ENCODE measurements at regions not wholly inside any gene's neighbourhood (a gene's known extent, or its start where the extent isn't known, plus 50 kb on each side); places are given as distances from the start of the nearest gene placed in this dataset.
A peak's percentile ranks its signal among the peaks of the same experiment; 100 is the strongest.

DNA sequence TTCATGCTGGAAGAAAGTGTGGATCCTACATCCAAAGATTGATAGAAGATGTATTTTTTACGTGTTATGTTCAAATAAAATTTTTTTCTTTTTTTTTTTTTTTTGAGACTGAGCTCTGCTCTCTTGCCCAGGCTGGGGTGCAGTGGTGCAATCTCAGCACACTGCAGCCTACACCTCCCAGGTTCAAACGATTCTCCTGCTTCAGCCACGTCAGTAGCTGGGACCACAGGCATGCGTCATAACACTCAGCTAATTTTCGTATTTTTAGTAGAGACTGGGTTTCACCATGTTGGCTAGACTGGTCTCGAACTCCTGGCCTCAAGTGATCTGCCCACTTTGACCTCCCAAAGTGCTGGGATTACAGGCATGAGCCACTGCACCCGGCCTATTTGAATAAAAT, 65.7 kb downstream of the KLF12 start:
- intact Hi-C loops (cut with micrococcal nuclease), result no loop called here
- H2AFZ ChIP-seq (ENCODE audit: low read length), result no peak overlapping the region
- BruUV-seq (replicated peaks), result no TSS peak
- H3K4me1 ChIP-seq (ENCODE audit: insufficient read depth, low read length), result no peaks in the 10 kb centered on the region
- no peak overlapping the region for H3K4me2 ChIP-seq (ENCODE audit: low read length)
- POLR2A ChIA-PET (ENCODE audit: unreplicated experiment), result no interaction called here
- no peak overlapping the region for H3K9ac ChIP-seq (ENCODE audit: low read length)
- ATAC-seq, result no peak
- CTCF ChIA-PET, result no interaction called here
- no peaks in the 10 kb centered on the region for H3K9me2 ChIP-seq (replicated peaks; ENCODE audit: low read length)
- H3K27me3 ChIP-seq (ENCODE audit: low read length), result no peaks in the 10 kb centered on the region
- no peak for TF ChIP-seq EZH2 (IDR thresholded peaks at IDR 0.05; ENCODE audit: low read length, unreplicated experiment)
- TF ChIP-seq CTCF (conservative IDR thresholded peaks at IDR 0.05; ENCODE audit: low read depth, low read length), result no peak
- TF ChIP-seq EZH2phosphoT487 (IDR thresholded peaks at IDR 0.05; ENCODE audit: borderline replicate concordance, low read length), result no peak
- no peaks in the 10 kb centered on the region for H3K36me3 ChIP-seq (ENCODE audit: low read depth, low read length)
- no peak overlapping the region for H3K27ac ChIP-seq (ENCODE audit: low read length)
- no peak for DNase-seq
- no peak overlapping the region for H3K4me3 ChIP-seq (ENCODE audit: low read length)
- H3K9me3 ChIP-seq (ENCODE audit: low read length), result no peaks in the 10 kb centered on the region
- 0 out of 2 replicates have a peak, but pooled peaks cover 4% of the 10 kb centered on the region for H3K79me2 ChIP-seq (ENCODE audit: low read length)
- H4K20me1 ChIP-seq (ENCODE audit: low read length), result no peaks in the 10 kb centered on the region
- no peaks in the 10 kb centered on the region for H3F3A ChIP-seq (ENCODE audit: low read length, unreplicated experiment)

DNA sequence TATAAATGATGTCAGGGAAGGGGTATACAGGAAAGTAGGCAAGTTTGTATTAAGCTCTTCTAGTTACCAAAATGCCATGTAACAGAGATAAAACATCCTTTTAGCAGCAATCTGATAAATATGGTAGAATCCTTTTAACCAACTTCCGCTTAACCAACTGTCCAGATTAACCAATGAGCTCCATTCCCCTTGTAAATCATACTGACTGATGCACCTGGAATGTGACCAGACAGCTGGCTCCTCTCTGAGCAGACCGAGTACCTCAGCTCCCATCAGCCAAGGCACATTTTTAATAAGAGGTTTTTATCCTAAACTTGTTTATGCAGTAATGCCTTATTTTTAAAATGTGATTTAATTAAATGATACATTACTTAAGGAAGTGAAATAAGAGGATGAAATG, 66.4 kb downstream of the KLF12 start:
- BruUV-seq (replicated peaks), result no TSS peak
- Histone ChIP-seq H3K27ac (ENCODE audit: low read length) (no peak overlapping the region), H4K20me1 (ENCODE audit: low read length) (no peaks in the 10 kb centered on the region), H3K4me3 (ENCODE audit: low read length) (no peak overlapping the region), H3K4me2 (ENCODE audit: low read length) (no peak overlapping the region), H3K9me3 (ENCODE audit: low read length) (no peaks in the 10 kb centered on the region), H3K9me2 (replicated peaks; ENCODE audit: low read length) (no peaks in the 10 kb centered on the region), H3F3A (ENCODE audit: low read length, unreplicated experiment) (no peaks in the 10 kb centered on the region), H3K27me3 (ENCODE audit: low read length) (no peaks in the 10 kb centered on the region), H3K9ac (ENCODE audit: low read length) (no peak overlapping the region), H3K36me3 (ENCODE audit: low read depth, low read length) (no peaks in the 10 kb centered on the region), H2AFZ (ENCODE audit: low read length) (no peak overlapping the region), H3K4me1 (ENCODE audit: insufficient read depth, low read length) (no peaks in the 10 kb centered on the region), H3K79me2 (ENCODE audit: low read length) (0 out of 2 replicates have a peak, but pooled peaks cover 4% of the 10 kb centered on the region)
- TF ChIP-seq EZH2phosphoT487 (IDR thresholded peaks at IDR 0.05; ENCODE audit: borderline replicate concordance, low read length) (no peak), EZH2 (IDR thresholded peaks at IDR 0.05; ENCODE audit: low read length, unreplicated experiment) (no peak)
- CTCF ChIA-PET, result interaction anchor here (0.5 kb wide), 1 partner anchor 226 kb away, joined by 3 read pairs; no protein-coding TSS in a partner anchor
- ATAC-seq (no peak), DNase-seq (peak; percentile 59)
- intact Hi-C loops (cut with micrococcal nuclease), result no loop called here
- POLR2A ChIA-PET (ENCODE audit: unreplicated experiment), result no interaction called here

DNA sequence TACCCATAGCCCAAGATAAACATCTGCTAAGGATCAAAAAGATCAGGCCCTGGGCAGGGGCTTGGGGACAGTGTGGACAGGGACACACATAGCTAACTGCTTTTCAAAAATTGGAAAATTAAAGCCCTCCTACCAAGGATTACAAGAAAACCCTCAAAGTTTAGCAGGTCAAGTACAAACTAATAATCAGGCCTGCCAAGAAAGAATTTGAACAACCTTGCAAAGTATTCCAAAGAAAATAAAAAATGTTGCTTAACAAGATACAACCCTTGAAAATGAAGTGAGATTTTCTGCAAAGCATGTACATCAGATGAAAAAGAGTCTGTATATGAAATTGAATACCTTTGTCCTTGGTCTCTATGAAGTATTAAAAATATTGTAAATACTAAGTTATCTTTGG, 67.3 kb downstream of the KLF12 start:
- Histone ChIP-seq H3F3A (ENCODE audit: low read length, unreplicated experiment) (no peaks in the 10 kb centered on the region), H3K4me3 (ENCODE audit: low read length) (no peak overlapping the region), H3K4me1 (ENCODE audit: insufficient read depth, low read length) (no peaks in the 10 kb centered on the region), H3K27ac (ENCODE audit: low read length) (no peak overlapping the region), H3K9me3 (ENCODE audit: low read length) (no peaks in the 10 kb centered on the region), H3K4me2 (ENCODE audit: low read length) (no peak overlapping the region), H3K36me3 (ENCODE audit: low read depth, low read length) (no peaks in the 10 kb centered on the region), H2AFZ (ENCODE audit: low read length) (no peak overlapping the region), H4K20me1 (ENCODE audit: low read length) (no peaks in the 10 kb centered on the region), H3K9me2 (replicated peaks; ENCODE audit: low read length) (no peaks in the 10 kb centered on the region), H3K79me2 (ENCODE audit: low read length) (0 out of 2 replicates have a peak, but pooled peaks cover 4% of the 10 kb centered on the region), H3K27me3 (ENCODE audit: low read length) (no peaks in the 10 kb centered on the region), H3K9ac (ENCODE audit: low read length) (no peak overlapping the region)
- ChIA-PET POLR2A (ENCODE audit: unreplicated experiment) (no interaction called here), CTCF (no interaction called here)
- intact Hi-C loops (cut with micrococcal nuclease), result no loop called here
- no peak for TF ChIP-seq EZH2 (IDR thresholded peaks at IDR 0.05; ENCODE audit: low read length, unreplicated experiment)
- ATAC-seq (no peak), DNase-seq (no peak)
- BruUV-seq (replicated peaks), result no TSS peak

- ChIA-PET POLR2A (ENCODE audit: unreplicated experiment) (no interaction called here), CTCF (no interaction called here)
- DNase-seq (peak; percentile 22), ATAC-seq (no peak)
- TF ChIP-seq EZH2 (IDR thresholded peaks at IDR 0.05; ENCODE audit: low read length, unreplicated experiment), result no peak
- Histone ChIP-seq H3K4me2 (ENCODE audit: low read length) (no peak overlapping the region), H4K20me1 (ENCODE audit: low read length) (no peaks in the 10 kb centered on the region), H3K9ac (ENCODE audit: low read length) (no peak overlapping the region), H3K4me1 (ENCODE audit: insufficient read depth, low read length) (no peaks in the 10 kb centered on the region), H3K36me3 (ENCODE audit: low read depth, low read length) (no peaks in the 10 kb centered on the region), H3K4me3 (ENCODE audit: low read length) (no peak overlapping the region), H3K27ac (ENCODE audit: low read length) (no peak overlapping the region), H2AFZ (ENCODE audit: low read length) (no peak overlapping the region), H3F3A (ENCODE audit: low read length, unreplicated experiment) (no peaks in the 10 kb centered on the region), H3K79me2 (ENCODE audit: low read length) (0 out of 2 replicates have a peak, but pooled peaks cover 4% of the 10 kb centered on the region), H3K9me2 (replicated peaks; ENCODE audit: low read length) (no peaks in the 10 kb centered on the region), H3K27me3 (ENCODE audit: low read length) (no peaks in the 10 kb centered on the region), H3K9me3 (ENCODE audit: low read length) (no peaks in the 10 kb centered on the region)
- BruUV-seq (replicated peaks), result no TSS peak
- intact Hi-C loops (cut with micrococcal nuclease), result no loop called here
These were observed 69.3 kb downstream of the KLF12 start for GRCh38 chr13:74064805-74065312.

Measured in PC-3 (cell line).